HL-60 (cell line): ENCODE measurements at regions not wholly inside any gene's neighbourhood (a gene's known extent, or its start where the extent isn't known, plus 50 kb on each side); places are given as distances from the start of the nearest gene placed in this dataset.

Experiments used
- DNase-seq, 2 experiments: peaks; one replicate each; pipeline ENCODE4 v3.0.0-alpha.2; 2010 to 2020; ENCODE audit warnings: low read depth in 1 of 2, low spot score in 1 of 2
- H3K27ac ChIP-seq: fragments of 250-450 bp; sonication (Bioruptor Pico); replicated peaks from 2 replicates; pipeline ENCODE4 v1.5.1; 2020; ENCODE audit warnings: mild to moderate bottlenecking, moderate library complexity
- H3K27me3 ChIP-seq: fragments of 250-450 bp; sonication (Bioruptor Pico); 2 replicates; pipeline ENCODE4 v1.5.1; 2021; ENCODE audit warnings: mild to moderate bottlenecking, moderate library complexity; ENCODE audit not compliant: insufficient read depth, poor library complexity, severe bottlenecking
- H3K4me3 ChIP-seq: replicated peaks from 2 replicates; pipeline ENCODE4 v1.5.1; 2011; ENCODE audit warnings: mild to moderate bottlenecking, control low read depth, low read length; ENCODE audit not compliant: insufficient read depth
- GABPA ChIP-seq: IDR thresholded peaks from 2 replicates; pipeline ENCODE4 v1.6.1; 2012; ENCODE audit warnings: low read depth
- POLR2AphosphoS5 ChIP-seq: IDR thresholded peaks from 2 replicates; pipeline ENCODE4 v1.6.1; 2012; ENCODE audit warnings: low read depth
- REST ChIP-seq: IDR thresholded peaks from 2 replicates; pipeline ENCODE4 v1.6.1; 2012; ENCODE audit warnings: low read depth; ENCODE audit not compliant: insufficient replicate concordance
- SPI1 ChIP-seq: IDR thresholded peaks from 2 replicates; pipeline ENCODE4 v1.6.1; 2012; ENCODE audit warnings: low read depth, mild to moderate bottlenecking, borderline replicate concordance
- TF ChIP-seq, protein P1 (sequence below): IDR thresholded peaks from one replicate; pipeline ENCODE4 v1.5.1; 2011; ENCODE audit warnings: low read length, control low read depth, inconsistent platforms; ENCODE audit not compliant: insufficient read depth

- Histone ChIP-seq H3K4me3 (no peak overlapping the region), H3K27me3 (no peaks in the 10 kb centered on the region), H3K27ac (no peak overlapping the region)
- TF ChIP-seq, protein P1, sequence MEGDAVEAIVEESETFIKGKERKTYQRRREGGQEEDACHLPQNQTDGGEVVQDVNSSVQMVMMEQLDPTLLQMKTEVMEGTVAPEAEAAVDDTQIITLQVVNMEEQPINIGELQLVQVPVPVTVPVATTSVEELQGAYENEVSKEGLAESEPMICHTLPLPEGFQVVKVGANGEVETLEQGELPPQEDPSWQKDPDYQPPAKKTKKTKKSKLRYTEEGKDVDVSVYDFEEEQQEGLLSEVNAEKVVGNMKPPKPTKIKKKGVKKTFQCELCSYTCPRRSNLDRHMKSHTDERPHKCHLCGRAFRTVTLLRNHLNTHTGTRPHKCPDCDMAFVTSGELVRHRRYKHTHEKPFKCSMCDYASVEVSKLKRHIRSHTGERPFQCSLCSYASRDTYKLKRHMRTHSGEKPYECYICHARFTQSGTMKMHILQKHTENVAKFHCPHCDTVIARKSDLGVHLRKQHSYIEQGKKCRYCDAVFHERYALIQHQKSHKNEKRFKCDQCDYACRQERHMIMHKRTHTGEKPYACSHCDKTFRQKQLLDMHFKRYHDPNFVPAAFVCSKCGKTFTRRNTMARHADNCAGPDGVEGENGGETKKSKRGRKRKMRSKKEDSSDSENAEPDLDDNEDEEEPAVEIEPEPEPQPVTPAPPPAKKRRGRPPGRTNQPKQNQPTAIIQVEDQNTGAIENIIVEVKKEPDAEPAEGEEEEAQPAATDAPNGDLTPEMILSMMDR, result no peak
- no peak for TF ChIP-seq GABPA
- TF ChIP-seq POLR2AphosphoS5, result no peak
- DNase-seq, result no peak
Observed at GRCh38 chr17:33433581-33433980, 140.5 kb upstream of the ASIC2 start.

GRCh38 chr17:33434841-33435240 is 141.7 kb upstream of the ASIC2 start:
- DNase-seq, result no peak
- H3K4me3 ChIP-seq, result no peak overlapping the region
- no peak for TF ChIP-seq GABPA
- TF ChIP-seq, protein P1, result no peak
- no peak for TF ChIP-seq REST

GRCh38 chr17:33435721-33436301 is 142.7 kb upstream of the ASIC2 start:
- no peak overlapping the region for H3K4me3 ChIP-seq

More at GRCh38 chr17:33434841-33435240, 141.7 kb upstream of the ASIC2 start:
- no peaks in the 10 kb centered on the region for H3K27me3 ChIP-seq
- no peak overlapping the region for H3K27ac ChIP-seq

More at GRCh38 chr17:33435721-33436301, 142.7 kb upstream of the ASIC2 start:
- no peaks in the 10 kb centered on the region for H3K27me3 ChIP-seq
- DNase-seq, result no peak
- TF ChIP-seq GABPA, result no peak
- no peak for TF ChIP-seq POLR2AphosphoS5
- TF ChIP-seq, protein P1, result no peak
- TF ChIP-seq SPI1, result no peak
- TF ChIP-seq REST, result no peak
- no peak overlapping the region for H3K27ac ChIP-seq
